ENCODE measurements at regions not wholly inside any gene's neighbourhood (a gene's known extent, or its start where the extent isn't known, plus 50 kb on each side); places are given as distances from the start of the nearest gene placed in this dataset.

GRCh38 chr4:188289531-188290125, 150.4 kb downstream of the TRIML1 start:
- no peak for TF ChIP-seq REST (IDR thresholded peaks at IDR 0.05; ENCODE audit: insufficient read depth in 1 of 2, low read depth in 2 of 2, low read length in 2 of 2)
- no peak for TF ChIP-seq POLR2AphosphoS5 (IDR thresholded peaks at IDR 0.05; ENCODE audit: low read depth, low read length)
- no peak for TF ChIP-seq TAF1 (IDR thresholded peaks at IDR 0.05; ENCODE audit: borderline replicate concordance, insufficient read depth, low read length)
- no peak for TF ChIP-seq SIN3A (IDR thresholded peaks at IDR 0.05; ENCODE audit: borderline replicate concordance, insufficient read depth, low read length)
- TF ChIP-seq FOXP2 (optimal IDR thresholded peaks at IDR 0.05; ENCODE audit: borderline replicate concordance, extremely low read depth, extremely low read length, insufficient read depth) = no peak
